GM12878 (cell line): ENCODE measurements at regions not wholly inside any gene's neighbourhood (a gene's known extent, or its start where the extent isn't known, plus 50 kb on each side); places are given as distances from the start of the nearest gene placed in this dataset.

ENCODE experiments used
- ATAC-seq: fragments of 200-7000 bp; cut with Tn5 transposase; 3 replicates; pipeline ENCODE4 v1.9.1; 2020; ENCODE audit warnings: mild to moderate bottlenecking, moderate library complexity
- BruUV-seq: library from RNA; stranded (reverse); fragments of 400-500 nt; replicated peaks from 2 replicates; lab custom pipeline; 2021; lab: Mats Ljungman, UMichigan
- CTCF ChIA-PET: fragments of 300-600 bp; sonication (Branson Sonifier 250); formaldehyde crosslinking; extraction: SDS; loops from one replicate; lab custom pipeline; 2021; ENCODE audit warnings: inconsistent platforms; lab: Yijun Ruan, JAX
- POLR2A ChIA-PET: fragments of 350-600 bp; formaldehyde crosslinking; extraction: SDS; loops from one replicate; lab custom pipeline; 2021; ENCODE audit warnings: inconsistent platforms; lab: Charles Lee
- RAD21 ChIA-PET: fragments of 300-600 bp; sonication (Branson Sonifier 250); formaldehyde crosslinking; loops from one replicate; lab custom pipeline; 2023; ENCODE audit warnings: antibody characterized with exemption; ENCODE audit not compliant: unreplicated experiment; lab: Charles Lee
- SMC1A ChIA-PET: fragments of 300-600 bp; sonication (Branson Sonifier 250); formaldehyde crosslinking; loops from one replicate; lab custom pipeline; 2023; ENCODE audit not compliant: unreplicated experiment, uncharacterized antibody; lab: Charles Lee
- DNase-seq: peaks from one replicate; pipeline ENCODE4 v3.0.0-alpha.2; 2011; ENCODE audit warnings: low read depth, low spot score
- FAIRE-seq: peaks from 3 replicates; lab custom pipeline; 2011; peaks lifted over from hg19 to GRCh38; lab: Jason Lieb, UNC
- H2AFZ ChIP-seq: 2 replicates; pipeline ENCODE4 v1.6.0; 2011; ENCODE audit warnings: low read depth, low read length, control low read depth; ENCODE audit not compliant: control insufficient read depth
- H3K27ac ChIP-seq: 2 replicates; pipeline ENCODE4 v1.5.1; 2011; ENCODE audit warnings: control low read depth; ENCODE audit not compliant: control insufficient read depth, insufficient read depth
- H3K27me3 ChIP-seq, 2 experiments: replicated peaks in 1 of 2; 2 replicates each; pipeline versions ENCODE4 v1.6.0 to v1.6.1; 2011; ENCODE audit warnings: low read length in 1 of 2; ENCODE audit not compliant: control insufficient read depth in 2 of 2, insufficient read depth in 2 of 2
- H3K36me3 ChIP-seq, 2 experiments: 2 replicates each; pipeline ENCODE4 v1.5.1; 2011; ENCODE audit warnings: low read length in 1 of 2; ENCODE audit not compliant: control insufficient read depth in 2 of 2, insufficient read depth in 2 of 2
- H3K4me1 ChIP-seq: 2 replicates; pipeline ENCODE4 v1.6.1; 2011; ENCODE audit warnings: mild to moderate bottlenecking, low read length, moderate library complexity, mixed read lengths; ENCODE audit not compliant: control insufficient read depth, insufficient read depth
- H3K4me2 ChIP-seq: 2 replicates; pipeline ENCODE4 v1.6.0; 2011; ENCODE audit warnings: control low read depth; ENCODE audit not compliant: control insufficient read depth, insufficient read depth
- H3K4me3 ChIP-seq: fragments of 200-600 bp; sonication (generic); 2 replicates; pipeline ENCODE4 v1.5.1; 2016
- H3K79me2 ChIP-seq: 2 replicates; pipeline ENCODE4 v1.6.0; 2011; ENCODE audit warnings: low read length; ENCODE audit not compliant: control insufficient read depth, insufficient read depth
- H3K9ac ChIP-seq: 2 replicates; pipeline ENCODE4 v1.8.0; 2011; ENCODE audit warnings: low read length, control low read depth, mixed read lengths; ENCODE audit not compliant: control insufficient read depth, insufficient read depth
- H3K9me3 ChIP-seq: replicated peaks from 3 replicates; pipeline ENCODE4 v1.5.1; 2011; ENCODE audit warnings: mild to moderate bottlenecking, low read length; ENCODE audit not compliant: control insufficient read depth, insufficient read depth
- H4K20me1 ChIP-seq: 2 replicates; pipeline ENCODE4 v1.6.0; 2011; ENCODE audit not compliant: control insufficient read depth, insufficient read depth
- BCL3 ChIP-seq: IDR thresholded peaks from 2 replicates; pipeline ENCODE4 v1.6.1; 2011; ENCODE audit warnings: borderline replicate concordance, low read depth, mild to moderate bottlenecking, moderate library complexity, low read length; ENCODE audit not compliant: insufficient read depth, poor library complexity, severe bottlenecking
- BRCA1 ChIP-seq: IDR thresholded peaks from 2 replicates; pipeline ENCODE4 v1.6.1; 2011; ENCODE audit warnings: low read depth, low read length, improper control_type of control experiment
- IRF4 ChIP-seq: IDR thresholded peaks from 2 replicates; pipeline ENCODE4 v1.6.1; 2011; ENCODE audit warnings: low read depth, low read length
- MLLT1 ChIP-seq: fragments of 450-650 bp; IDR thresholded peaks from 2 replicates; pipeline ENCODE4 v1.6.1; 2016; ENCODE audit warnings: mild to moderate bottlenecking
- NR2C2 ChIP-seq: IDR thresholded peaks from 2 replicates; pipeline ENCODE4 v1.6.1; 2011; ENCODE audit warnings: borderline replicate concordance, low read depth; ENCODE audit not compliant: control insufficient read depth, insufficient read length
- RB1 ChIP-seq: fragments of 450-650 bp; formaldehyde crosslinking; IDR thresholded peaks from 2 replicates; pipeline ENCODE4 v1.6.1; 2017; ENCODE audit warnings: mild to moderate bottlenecking, borderline replicate concordance
- RELA ChIP-seq: fragments of 450-650 bp; IDR thresholded peaks from 2 replicates; pipeline ENCODE4 v1.8.0; 2014; ENCODE audit warnings: borderline replicate concordance; ENCODE audit not compliant: partially characterized antibody
- SIN3A ChIP-seq: IDR thresholded peaks from 2 replicates; pipeline ENCODE4 v1.6.1; 2012; ENCODE audit warnings: low read depth, low read length, improper control_type of control experiment
- SPI1 ChIP-seq: IDR thresholded peaks from 2 replicates; pipeline ENCODE4 v1.6.1; 2011; ENCODE audit warnings: low read depth, mild to moderate bottlenecking, low read length, moderate library complexity, borderline replicate concordance; ENCODE audit not compliant: insufficient read depth
- TCF7 ChIP-seq: IDR thresholded peaks from 2 replicates; pipeline ENCODE4 v1.6.1; 2014; ENCODE audit warnings: antibody characterized with exemption, borderline replicate concordance
- YBX1 ChIP-seq: fragments of 450-650 bp; IDR thresholded peaks from 2 replicates; pipeline ENCODE4 v1.6.1; 2016; ENCODE audit warnings: antibody characterized with exemption
- ZNF207 ChIP-seq: fragments of 450-650 bp; IDR thresholded peaks from 2 replicates; pipeline ENCODE4 v1.6.1; 2014; ENCODE audit warnings: antibody characterized with exemption, mild to moderate bottlenecking, borderline replicate concordance
- ZNF384 ChIP-seq: IDR thresholded peaks from 2 replicates; pipeline ENCODE4 v1.6.1; 2012; ENCODE audit warnings: low read depth, mild to moderate bottlenecking, low read length, improper control_type of control experiment, borderline replicate concordance
- WGBS: methylation state at CpG from one replicate; pipeline ENCODE4 v1.1.6; 2016; ENCODE audit warnings: low lambda C conversion rate; ENCODE audit not compliant: insufficient replicate concordance, insufficient coverage; ENCODE audit errors: missing lambda C conversion rate; 5-methylcytosine and 5-hydroxymethylcytosine counted together
- in situ Hi-C: fragments of 300-500 bp; cut with MboI; formaldehyde crosslinking; loops from 9 replicates; pipeline ENCODE4 v1.14.3; 2018; ENCODE audit warnings: mixed read lengths
- intact Hi-C: fragments of 100-400 bp; cut with micrococcal nuclease; formaldehyde crosslinking; loops from one replicate; pipeline ENCODE4 v1.14.2; 2022; ENCODE audit not compliant: unreplicated experiment

DNA sequence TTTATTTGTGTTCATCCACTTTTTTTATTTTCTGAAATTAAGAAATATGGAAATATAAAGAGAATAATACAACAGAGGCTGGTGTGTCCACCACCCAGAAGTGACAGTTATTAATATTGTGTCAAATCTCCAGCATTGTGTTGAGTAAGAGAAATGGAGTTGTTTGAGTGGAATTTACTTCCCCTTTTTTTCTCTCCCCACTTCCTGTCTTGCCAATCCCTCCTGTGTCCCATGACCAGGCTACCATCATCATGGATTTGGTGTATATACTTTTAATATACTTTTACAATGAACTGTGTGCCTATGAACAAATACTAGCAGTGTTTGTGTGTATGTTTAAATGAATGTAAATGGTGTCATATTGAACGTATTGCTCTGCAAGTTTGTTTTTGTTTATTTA is 276.9 kb upstream of the SKOR2 start:
- Histone ChIP-seq H3K4me1 (no peaks in the 10 kb centered on the region), H3K4me2 (no peak overlapping the region), H4K20me1 (no peaks in the 10 kb centered on the region), H3K27me3 (no peaks in the 10 kb centered on the region; a peak in 2 of 4 replicates), H3K4me3 (no peak overlapping the region), H3K9ac (no peak overlapping the region), H3K79me2 (no peaks in the 10 kb centered on the region), H3K27ac (no peak overlapping the region), H3K9me3 (no peaks in the 10 kb centered on the region), H3K36me3 (no peaks in the 10 kb centered on the region), H2AFZ (no peak overlapping the region)
- ChIA-PET SMC1A (no interaction called here), CTCF (no interaction called here), POLR2A (no interaction called here), RAD21 (no interaction called here)
- no peak for DNase-seq
- intact Hi-C loops = no loop called here
- in situ Hi-C loops = no loop called here
- 38% methylated on average over 1 of the region's 1 CpG for WGBS
- no peak for FAIRE-seq
- no peak for TF ChIP-seq ZNF384
- no peak for TF ChIP-seq SIN3A
- TF ChIP-seq BRCA1 = no peak
- no peak for TF ChIP-seq TCF7
- TF ChIP-seq MLLT1 = no peak
- no peak for TF ChIP-seq SPI1
- no peak for TF ChIP-seq ZNF207
- no peak for TF ChIP-seq RB1
- TF ChIP-seq BCL3 = no peak
- no peak for TF ChIP-seq IRF4
- TF ChIP-seq RELA = no peak
- no peak for TF ChIP-seq YBX1
- no peak for TF ChIP-seq NR2C2
- no TSS peak for BruUV-seq
- ATAC-seq = no peak
